ENCODE measurements at regions not wholly inside any gene's neighbourhood (a gene's known extent, or its start where the extent isn't known, plus 50 kb on each side); places are given as distances from the start of the nearest gene placed in this dataset.

DNA sequence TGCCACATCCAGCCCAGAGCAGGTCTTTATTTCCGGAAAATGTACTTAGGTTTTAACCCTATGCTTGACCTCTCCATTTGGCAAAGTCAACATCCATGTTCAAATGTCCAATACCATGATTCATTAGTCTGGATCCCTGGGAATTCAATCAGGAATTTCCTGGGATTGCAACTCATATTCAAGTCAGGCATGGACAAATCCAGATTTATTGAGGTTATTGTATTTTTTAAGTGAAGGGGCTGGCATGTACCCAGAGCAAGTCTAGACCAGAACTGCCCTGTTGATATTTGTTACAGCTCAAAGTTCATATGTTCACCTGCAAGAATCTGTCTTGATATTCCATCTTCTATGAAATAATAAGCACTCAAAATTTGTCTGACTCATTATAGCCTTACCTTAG lies 521.1 kb downstream of the ADGRL2 start:
- Histone ChIP-seq H3K4me3 (ENCODE audit: low read length) (no peak overlapping the region), H3K9me3 (replicated peaks; ENCODE audit: control insufficient read depth, low read depth, low read length) (no peaks in the 10 kb centered on the region), H3K4me1 (ENCODE audit: control insufficient read depth, insufficient read depth, low read length) (no peaks in the 10 kb centered on the region), H3K36me3 (ENCODE audit: control insufficient read depth, insufficient read depth, low read length) (no peaks in the 10 kb centered on the region), H3K27me3 (ENCODE audit: control insufficient read depth, insufficient read depth, low read length) (no peaks in the 10 kb centered on the region), H3K27ac (ENCODE audit: low read length) (no peak overlapping the region)
- WGBS (ENCODE audit: insufficient coverage) = 71% methylated on average over 1 of the region's 1 CpG
- DNase-seq = no peak

DNA sequence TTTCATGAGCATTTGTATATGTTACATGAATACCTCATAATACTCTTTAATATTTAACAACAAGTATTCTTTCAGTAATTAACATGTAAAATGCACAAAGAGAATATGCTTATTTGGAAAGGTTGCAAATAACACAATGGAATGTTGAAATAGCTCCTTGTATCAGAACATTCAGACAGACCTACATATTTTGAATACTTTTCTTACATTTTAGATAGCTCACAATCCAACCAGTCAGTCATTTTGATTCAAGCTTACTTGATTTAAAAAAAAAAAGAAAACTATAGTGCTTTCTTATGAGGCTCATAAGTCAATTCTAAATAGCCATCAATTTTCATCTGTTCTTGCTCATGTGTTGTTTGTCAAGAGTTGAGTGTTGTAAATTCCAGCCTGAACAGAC lies 518.8 kb downstream of the ADGRL2 start:
- no peaks in the 10 kb centered on the region for H3K36me3 ChIP-seq (ENCODE audit: control insufficient read depth, insufficient read depth, low read length)
- H3K9me3 ChIP-seq (replicated peaks; ENCODE audit: control insufficient read depth, low read depth, low read length) = no peaks in the 10 kb centered on the region
- no peak overlapping the region for H3K4me3 ChIP-seq (ENCODE audit: low read length)
- no peak for DNase-seq
- no peaks in the 10 kb centered on the region for H3K27me3 ChIP-seq (ENCODE audit: control insufficient read depth, insufficient read depth, low read length)
- H3K27ac ChIP-seq (ENCODE audit: low read length) = no peak overlapping the region
- H3K4me1 ChIP-seq (ENCODE audit: control insufficient read depth, insufficient read depth, low read length) = no peaks in the 10 kb centered on the region

DNA sequence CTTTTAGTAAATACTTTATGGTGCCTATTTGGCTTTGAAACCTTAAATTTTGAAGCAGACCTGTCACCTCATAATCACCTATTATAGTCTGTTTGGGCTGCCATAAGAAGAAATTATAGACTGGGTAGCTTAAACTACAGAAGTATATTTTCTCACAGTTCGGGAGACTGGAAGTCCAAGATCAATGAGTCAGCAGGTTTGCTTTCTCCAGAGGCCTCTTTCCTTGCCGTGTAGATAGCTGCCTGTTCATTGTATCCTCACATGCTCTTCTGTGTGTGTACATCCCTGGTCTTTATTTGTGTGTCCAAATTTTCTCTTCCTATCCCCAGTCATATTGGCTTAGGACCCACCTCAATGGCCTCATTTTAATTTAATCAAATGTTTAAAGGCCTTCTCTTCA lies 518.2 kb downstream of the ADGRL2 start:
- no peak overlapping the region for H3K4me3 ChIP-seq (ENCODE audit: low read length)
- no peaks in the 10 kb centered on the region for H3K36me3 ChIP-seq (ENCODE audit: control insufficient read depth, insufficient read depth, low read length)
- 67% methylated on average over 1 of the region's 2 CpGs for WGBS (ENCODE audit: insufficient coverage)
- no peak overlapping the region for H3K27ac ChIP-seq (ENCODE audit: low read length)
- H3K27me3 ChIP-seq (ENCODE audit: control insufficient read depth, insufficient read depth, low read length) = no peaks in the 10 kb centered on the region
- no peak for DNase-seq
- no peaks in the 10 kb centered on the region for H3K9me3 ChIP-seq (replicated peaks; ENCODE audit: control insufficient read depth, low read depth, low read length)
- H3K4me1 ChIP-seq (ENCODE audit: control insufficient read depth, insufficient read depth, low read length) = no peaks in the 10 kb centered on the region

DNA sequence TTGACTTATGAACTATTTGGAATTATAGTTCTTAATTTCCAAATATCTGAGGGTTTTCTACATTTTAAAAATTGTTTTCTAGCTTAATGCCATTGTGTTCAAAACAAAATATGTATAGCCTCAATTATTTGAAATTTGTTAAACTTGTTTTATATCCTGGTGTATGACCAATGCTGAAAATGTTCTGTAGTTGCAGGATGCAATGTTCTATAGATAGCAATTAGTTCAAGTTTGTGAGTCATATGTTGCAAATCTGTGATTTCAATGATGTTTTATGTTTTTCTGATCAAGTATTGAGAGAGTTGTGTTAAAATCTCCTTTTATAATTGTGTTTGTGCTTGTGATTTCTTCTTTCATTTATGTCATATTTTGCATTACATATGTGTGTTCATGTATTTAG lies 517.5 kb downstream of the ADGRL2 start:
- no peaks in the 10 kb centered on the region for H3K27me3 ChIP-seq (ENCODE audit: control insufficient read depth, insufficient read depth, low read length)
- no peak overlapping the region for H3K27ac ChIP-seq (ENCODE audit: low read length)
- DNase-seq = no peak
- H3K4me3 ChIP-seq (ENCODE audit: low read length) = no peak overlapping the region
- H3K9me3 ChIP-seq (replicated peaks; ENCODE audit: control insufficient read depth, low read depth, low read length) = no peaks in the 10 kb centered on the region
- H3K4me1 ChIP-seq (ENCODE audit: control insufficient read depth, insufficient read depth, low read length) = no peaks in the 10 kb centered on the region
- H3K36me3 ChIP-seq (ENCODE audit: control insufficient read depth, insufficient read depth, low read length) = no peaks in the 10 kb centered on the region

DNA sequence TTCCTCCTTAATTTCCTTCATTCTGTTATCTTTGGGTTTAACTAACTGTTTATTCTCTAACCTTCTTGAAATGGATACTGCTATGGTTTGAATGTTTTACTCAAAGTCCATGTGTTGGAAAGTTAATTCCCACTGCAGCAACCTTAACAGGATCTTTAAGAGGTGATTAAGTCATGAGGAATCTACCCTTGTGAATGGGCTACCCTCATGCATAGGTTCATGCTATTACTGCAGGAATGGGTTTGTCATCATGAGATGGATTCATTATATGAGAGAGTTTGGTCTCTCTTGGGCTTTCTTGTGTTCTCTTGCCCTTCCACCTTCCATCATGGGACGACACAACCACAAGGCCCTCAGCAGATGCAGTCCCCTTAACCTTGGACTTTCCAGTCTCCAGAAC lies 516.9 kb downstream of the ADGRL2 start:
- Histone ChIP-seq H3K36me3 (ENCODE audit: control insufficient read depth, insufficient read depth, low read length) (no peaks in the 10 kb centered on the region), H3K27ac (ENCODE audit: low read length) (no peak overlapping the region), H3K27me3 (ENCODE audit: control insufficient read depth, insufficient read depth, low read length) (no peaks in the 10 kb centered on the region), H3K4me1 (ENCODE audit: control insufficient read depth, insufficient read depth, low read length) (no peaks in the 10 kb centered on the region), H3K4me3 (ENCODE audit: low read length) (no peak overlapping the region), H3K9me3 (replicated peaks; ENCODE audit: control insufficient read depth, low read depth, low read length) (no peaks in the 10 kb centered on the region)
- DNase-seq = no peak
- WGBS (ENCODE audit: insufficient coverage) = no CpG with 5 or more reads among the region's 1 CpG

DNA sequence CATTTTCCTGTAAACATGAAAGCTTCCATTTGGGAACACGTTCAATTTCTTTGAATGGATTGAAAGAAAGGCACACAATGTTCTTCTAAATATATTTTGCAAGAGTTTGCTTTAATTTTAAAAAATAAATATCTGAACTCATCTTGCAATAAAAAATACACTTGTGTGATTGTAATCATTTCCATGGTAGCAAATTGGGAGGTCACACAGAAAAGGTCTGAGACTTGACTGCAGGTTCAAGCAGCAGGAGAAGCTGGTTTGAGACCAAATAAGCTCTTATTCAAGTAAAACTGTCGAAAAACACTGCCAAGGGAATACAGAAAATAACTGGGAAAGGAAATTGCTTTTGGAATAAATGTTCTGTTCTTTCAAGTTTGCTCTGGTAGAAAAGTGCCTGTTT lies 498.9 kb downstream of the ADGRL2 start:
- Histone ChIP-seq H3K9me3 (replicated peaks; ENCODE audit: control insufficient read depth, low read depth, low read length) (no peaks in the 10 kb centered on the region), H3K27me3 (ENCODE audit: control insufficient read depth, insufficient read depth, low read length) (no peaks in the 10 kb centered on the region), H3K36me3 (ENCODE audit: control insufficient read depth, insufficient read depth, low read length) (no peaks in the 10 kb centered on the region), H3K4me3 (ENCODE audit: low read length) (no peak overlapping the region), H3K27ac (ENCODE audit: low read length) (no peak overlapping the region), H3K4me1 (ENCODE audit: control insufficient read depth, insufficient read depth, low read length) (no peaks in the 10 kb centered on the region)
- DNase-seq = peak; percentile 80
- WGBS (ENCODE audit: insufficient coverage) = 33% methylated on average over 1 of the region's 2 CpGs

DNA sequence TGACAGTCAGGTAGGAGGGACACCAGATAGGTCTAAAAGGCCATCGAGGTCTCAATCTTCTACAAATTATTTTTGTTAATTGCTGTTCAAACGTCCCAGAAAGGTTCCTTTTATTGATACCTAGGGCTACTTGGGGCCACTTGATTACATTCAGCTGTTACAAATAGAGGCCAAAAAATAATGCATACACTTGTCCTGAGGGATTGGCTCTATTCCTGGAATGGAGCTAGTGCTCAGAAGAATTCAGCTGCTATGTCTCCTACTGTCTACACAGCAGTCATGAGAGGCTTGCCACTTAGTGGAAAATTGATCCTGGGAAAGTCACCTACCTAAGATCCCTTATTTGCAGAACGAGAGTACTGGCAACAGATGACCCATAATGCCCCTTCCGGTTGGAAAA lies 498.3 kb downstream of the ADGRL2 start:
- DNase-seq = peak; percentile 57
- no CpG with 5 or more reads among the region's 4 CpGs for WGBS (ENCODE audit: insufficient coverage)
- Histone ChIP-seq H3K36me3 (ENCODE audit: control insufficient read depth, insufficient read depth, low read length) (no peaks in the 10 kb centered on the region), H3K27ac (ENCODE audit: low read length) (no peak overlapping the region), H3K9me3 (replicated peaks; ENCODE audit: control insufficient read depth, low read depth, low read length) (no peaks in the 10 kb centered on the region), H3K4me1 (ENCODE audit: control insufficient read depth, insufficient read depth, low read length) (no peaks in the 10 kb centered on the region), H3K27me3 (ENCODE audit: control insufficient read depth, insufficient read depth, low read length) (no peaks in the 10 kb centered on the region), H3K4me3 (ENCODE audit: low read length) (no peak overlapping the region)

DNA sequence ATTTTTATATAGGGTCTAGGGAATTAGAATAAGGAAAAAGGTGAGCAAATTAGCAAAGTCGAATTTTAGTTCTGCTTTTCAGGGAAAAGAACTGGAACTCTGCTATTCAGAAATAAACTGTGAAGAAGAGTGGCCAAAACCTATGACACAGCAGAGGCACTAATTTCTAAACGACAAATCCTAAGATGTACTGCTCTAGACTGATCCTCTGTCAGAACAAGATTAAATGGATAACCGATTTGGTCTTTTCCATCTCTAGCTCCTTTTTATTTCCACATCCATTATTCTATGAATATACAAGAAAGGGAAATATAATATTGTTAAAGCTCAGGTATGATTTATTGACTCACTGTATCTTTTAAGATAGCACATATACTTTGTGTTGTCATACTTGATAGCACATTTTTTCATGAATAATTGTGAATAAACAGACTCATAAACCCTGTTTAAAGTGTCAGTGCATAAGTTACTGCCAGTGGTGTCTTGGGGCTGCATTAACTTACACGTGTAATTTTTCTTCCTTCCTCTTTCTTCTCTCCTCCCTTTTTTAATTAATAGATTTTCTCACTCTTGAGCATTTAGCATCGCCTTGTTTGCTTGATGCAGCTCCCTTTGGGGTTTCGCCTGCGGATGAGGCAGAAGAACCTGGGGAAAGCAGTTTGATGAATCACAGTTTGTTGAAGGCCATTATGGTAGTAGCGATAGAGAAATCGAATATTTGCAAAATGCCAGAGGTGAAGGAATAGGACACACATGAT lies 496.6 kb downstream of the ADGRL2 start:
- WGBS (ENCODE audit: insufficient coverage) = 89% methylated on average over 5 of the region's 9 CpGs
- Histone ChIP-seq H3K27ac (ENCODE audit: low read length) (no peak overlapping the region), H3K4me3 (ENCODE audit: low read length) (no peak overlapping the region), H3K36me3 (ENCODE audit: control insufficient read depth, insufficient read depth, low read length) (no peaks in the 10 kb centered on the region), H3K9me3 (replicated peaks; ENCODE audit: control insufficient read depth, low read depth, low read length) (no peaks in the 10 kb centered on the region), H3K27me3 (ENCODE audit: control insufficient read depth, insufficient read depth, low read length) (no peaks in the 10 kb centered on the region), H3K4me1 (ENCODE audit: control insufficient read depth, insufficient read depth, low read length) (no peaks in the 10 kb centered on the region)
- DNase-seq = no peak

DNA sequence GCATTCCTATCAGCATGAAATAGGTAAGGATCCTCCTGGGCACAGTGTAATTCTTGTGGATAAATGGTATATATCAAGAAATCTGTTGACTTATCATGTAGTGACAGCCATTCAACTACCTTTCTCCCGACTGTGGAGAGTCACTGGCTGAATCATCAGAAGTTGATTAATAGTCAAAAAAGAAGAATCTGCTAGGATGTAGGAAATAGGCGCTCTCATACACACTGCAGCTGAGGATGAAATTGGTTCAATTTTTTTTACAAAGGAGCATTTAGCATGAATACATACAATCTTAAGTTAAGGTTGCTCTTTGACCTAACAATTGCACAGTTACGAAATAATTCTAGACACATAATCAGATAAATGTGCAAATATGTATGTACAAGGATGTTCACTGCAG lies 486.8 kb downstream of the ADGRL2 start:
- no CpG with 5 or more reads among the region's 3 CpGs for WGBS (ENCODE audit: insufficient coverage)
- Histone ChIP-seq H3K9me3 (replicated peaks; ENCODE audit: control insufficient read depth, low read depth, low read length) (no peaks in the 10 kb centered on the region), H3K4me3 (ENCODE audit: low read length) (no peak overlapping the region), H3K4me1 (ENCODE audit: control insufficient read depth, insufficient read depth, low read length) (no peaks in the 10 kb centered on the region), H3K36me3 (ENCODE audit: control insufficient read depth, insufficient read depth, low read length) (no peaks in the 10 kb centered on the region), H3K27ac (ENCODE audit: low read length) (no peak overlapping the region), H3K27me3 (ENCODE audit: control insufficient read depth, insufficient read depth, low read length) (no peaks in the 10 kb centered on the region)
- DNase-seq = no peak

DNA sequence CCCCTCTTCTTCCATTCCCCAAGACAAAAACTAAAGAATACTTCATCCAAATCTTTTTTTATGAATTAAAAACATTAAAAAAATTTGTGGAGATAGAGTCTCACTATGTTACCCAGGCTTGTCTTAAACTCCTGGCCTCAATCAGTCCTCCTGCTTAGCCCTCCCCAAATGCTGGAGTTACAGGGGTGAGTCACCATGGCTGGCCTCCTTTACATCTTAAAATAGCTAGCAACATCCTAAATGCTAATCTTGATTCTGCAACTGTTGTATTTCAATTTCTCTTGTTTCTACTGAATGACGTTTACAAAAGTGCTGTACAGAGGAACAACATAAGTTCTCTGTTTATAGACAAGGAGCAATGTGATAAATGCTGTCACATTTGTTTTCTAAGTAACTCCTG lies 483.5 kb downstream of the ADGRL2 start:
- H3K27me3 ChIP-seq (ENCODE audit: control insufficient read depth, insufficient read depth, low read length) = no peaks in the 10 kb centered on the region
- H3K9me3 ChIP-seq (replicated peaks; ENCODE audit: control insufficient read depth, low read depth, low read length) = no peaks in the 10 kb centered on the region
- DNase-seq = no peak
- H3K4me1 ChIP-seq (ENCODE audit: control insufficient read depth, insufficient read depth, low read length) = no peaks in the 10 kb centered on the region
- H3K4me3 ChIP-seq (ENCODE audit: low read length) = no peak overlapping the region
- no peak overlapping the region for H3K27ac ChIP-seq (ENCODE audit: low read length)
- WGBS (ENCODE audit: insufficient coverage) = no CpG with 5 or more reads among the region's 1 CpG
- H3K36me3 ChIP-seq (ENCODE audit: control insufficient read depth, insufficient read depth, low read length) = no peaks in the 10 kb centered on the region

DNA sequence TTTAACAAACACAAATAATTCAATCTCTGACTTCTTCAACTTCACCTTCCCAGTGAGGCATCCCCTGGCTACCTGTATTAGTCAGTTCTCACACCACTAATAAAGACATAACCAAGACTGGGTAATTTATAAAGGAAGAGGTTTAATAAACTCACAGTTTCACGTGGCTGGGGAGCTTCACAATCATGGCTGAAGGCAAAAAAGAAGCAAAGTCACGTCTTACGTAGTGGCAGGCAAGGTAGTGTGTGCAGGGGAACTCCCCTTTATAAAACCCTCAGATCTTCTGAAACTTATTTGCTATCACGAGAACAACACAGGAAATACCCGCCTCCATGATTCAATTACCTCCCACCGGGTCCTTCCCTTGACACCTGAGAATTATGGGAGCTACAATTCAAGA lies 478.5 kb downstream of the ADGRL2 start:
- WGBS (ENCODE audit: insufficient coverage) = no CpG with 5 or more reads among the region's 6 CpGs
- Histone ChIP-seq H3K4me1 (ENCODE audit: control insufficient read depth, insufficient read depth, low read length) (no peaks in the 10 kb centered on the region), H3K27ac (ENCODE audit: low read length) (no peak overlapping the region), H3K9me3 (replicated peaks; ENCODE audit: control insufficient read depth, low read depth, low read length) (no peaks in the 10 kb centered on the region), H3K36me3 (ENCODE audit: control insufficient read depth, insufficient read depth, low read length) (no peaks in the 10 kb centered on the region), H3K4me3 (ENCODE audit: low read length) (no peak overlapping the region), H3K27me3 (ENCODE audit: control insufficient read depth, insufficient read depth, low read length) (no peaks in the 10 kb centered on the region)
- no peak for DNase-seq

Data from muscle of leg (tissue), 3 donors.